Coronary artery (tissue), 2 donors: ENCODE measurements at regions not wholly inside any gene's neighbourhood (a gene's known extent, or its start where the extent isn't known, plus 50 kb on each side); places are given as distances from the start of the nearest gene placed in this dataset.

Source experiments
- DNase-seq: peaks from one replicate; pipeline ENCODE4 v3.0.0-alpha.2; 2017; ENCODE audit warnings: low spot score
- H3K27ac ChIP-seq, 2 donors: fragments of 200-600 bp; sonication (generic); one replicate each; pipeline ENCODE4 v1.5.1; 2016 to 2019
- H3K4me3 ChIP-seq: fragments of 200-600 bp; sonication (generic); 2 replicates; pipeline ENCODE4 v1.5.1; 2016; ENCODE audit warnings: mild to moderate bottlenecking, moderate library complexity
- TF ChIP-seq, protein P1 (sequence below): fragments of 200-600 bp; sonication (generic); IDR thresholded peaks from one replicate; pipeline ENCODE4 v1.5.1; 2019; ENCODE audit warnings: antibody characterized with exemption

DNA sequence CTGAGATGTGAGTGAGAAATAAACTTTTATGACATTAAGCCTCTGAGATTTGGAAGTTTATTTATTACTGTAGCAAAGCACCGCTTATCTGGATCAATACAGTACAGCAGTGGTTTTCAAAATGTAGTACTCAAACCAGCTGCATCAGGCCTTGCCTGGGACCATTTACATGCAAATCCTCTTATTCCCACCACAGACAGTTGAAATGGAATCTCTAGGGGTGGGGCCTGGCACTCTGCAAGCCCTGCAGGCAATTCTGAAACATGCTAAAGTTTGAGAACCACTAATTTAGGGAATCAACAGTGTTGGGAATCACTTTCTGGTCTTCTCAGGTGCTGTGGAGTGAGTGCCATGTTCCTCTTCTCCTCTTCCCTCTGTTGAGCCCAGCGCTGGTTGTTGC, 77.8 kb upstream of the TAMM41 start:
- TF ChIP-seq, protein P1, sequence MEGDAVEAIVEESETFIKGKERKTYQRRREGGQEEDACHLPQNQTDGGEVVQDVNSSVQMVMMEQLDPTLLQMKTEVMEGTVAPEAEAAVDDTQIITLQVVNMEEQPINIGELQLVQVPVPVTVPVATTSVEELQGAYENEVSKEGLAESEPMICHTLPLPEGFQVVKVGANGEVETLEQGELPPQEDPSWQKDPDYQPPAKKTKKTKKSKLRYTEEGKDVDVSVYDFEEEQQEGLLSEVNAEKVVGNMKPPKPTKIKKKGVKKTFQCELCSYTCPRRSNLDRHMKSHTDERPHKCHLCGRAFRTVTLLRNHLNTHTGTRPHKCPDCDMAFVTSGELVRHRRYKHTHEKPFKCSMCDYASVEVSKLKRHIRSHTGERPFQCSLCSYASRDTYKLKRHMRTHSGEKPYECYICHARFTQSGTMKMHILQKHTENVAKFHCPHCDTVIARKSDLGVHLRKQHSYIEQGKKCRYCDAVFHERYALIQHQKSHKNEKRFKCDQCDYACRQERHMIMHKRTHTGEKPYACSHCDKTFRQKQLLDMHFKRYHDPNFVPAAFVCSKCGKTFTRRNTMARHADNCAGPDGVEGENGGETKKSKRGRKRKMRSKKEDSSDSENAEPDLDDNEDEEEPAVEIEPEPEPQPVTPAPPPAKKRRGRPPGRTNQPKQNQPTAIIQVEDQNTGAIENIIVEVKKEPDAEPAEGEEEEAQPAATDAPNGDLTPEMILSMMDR, result no peak
- no peak overlapping the region for H3K27ac ChIP-seq
- DNase-seq, result peak; percentile 31
- H3K4me3 ChIP-seq, result no peak overlapping the region

DNA sequence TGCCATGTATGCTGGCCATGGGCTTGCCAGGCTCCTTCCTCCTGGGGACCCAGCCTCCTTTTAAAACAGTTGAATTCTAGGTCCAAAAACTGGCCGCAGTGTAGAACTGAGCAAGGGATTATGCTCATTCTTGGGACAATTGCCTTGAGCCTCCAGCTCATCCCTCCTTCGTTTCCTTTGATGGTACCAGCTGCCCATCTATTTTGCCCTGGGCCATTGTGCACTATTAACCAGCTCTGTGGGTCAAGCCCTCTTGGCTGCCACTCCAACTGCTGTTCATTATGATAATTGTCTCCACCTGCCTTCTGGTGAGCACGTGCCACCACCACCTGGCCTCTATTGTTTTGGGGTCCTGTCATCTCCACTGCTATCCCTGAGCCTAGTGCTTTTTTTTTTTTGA, 75.8 kb upstream of the SYN2 start:
- Histone ChIP-seq H3K4me3 (no peak overlapping the region), H3K27ac (no peak overlapping the region)
- TF ChIP-seq, protein P1, result no peak
- peak; percentile 8 for DNase-seq

DNA sequence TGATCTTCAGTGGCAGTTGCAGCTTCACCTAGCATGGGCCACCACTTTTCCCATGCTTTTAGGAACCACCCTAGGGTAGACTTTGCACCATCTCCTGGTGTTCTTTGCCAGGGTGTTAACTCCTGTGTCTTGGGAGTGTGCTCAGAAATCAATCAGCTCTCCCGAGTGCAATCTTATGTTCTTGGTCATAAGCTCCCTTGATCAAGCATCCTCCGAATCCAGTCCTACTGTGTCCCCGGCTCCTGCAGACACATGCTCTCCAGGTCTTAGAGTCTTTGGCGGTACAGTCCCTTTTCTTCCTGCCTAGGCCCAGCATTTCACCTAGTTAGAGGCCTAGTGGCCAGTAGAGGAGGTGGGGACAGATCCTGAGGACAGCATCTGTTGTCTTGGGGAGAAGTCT, 74.7 kb upstream of the SYN2 start:
- DNase-seq, result peak; percentile 9
- H3K4me3 ChIP-seq, result no peak overlapping the region
- H3K27ac ChIP-seq, result no peak overlapping the region
- TF ChIP-seq, protein P1, result no peak

DNA sequence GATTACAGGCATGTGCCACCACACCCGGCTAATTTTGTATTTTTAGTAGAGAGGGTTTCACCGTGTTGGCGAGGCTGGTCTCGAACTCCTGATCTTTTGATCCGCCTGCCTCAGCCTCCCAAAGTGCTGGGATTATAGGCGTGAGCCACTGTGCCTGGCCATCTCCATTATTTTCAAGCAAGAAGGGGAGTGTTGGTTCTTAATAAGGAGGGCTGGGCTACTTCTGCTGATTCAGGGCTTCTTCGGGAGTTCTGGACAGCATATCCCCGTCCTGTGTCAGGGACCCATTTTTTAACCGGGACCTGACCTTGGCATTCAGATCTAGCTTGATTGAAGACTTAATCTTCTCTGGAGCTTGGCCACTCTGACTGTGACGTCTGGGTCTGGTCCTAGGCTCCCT, 74.1 kb upstream of the SYN2 start:
- TF ChIP-seq, protein P1, result no peak
- Histone ChIP-seq H3K4me3 (no peak overlapping the region), H3K27ac (no peak overlapping the region)
- no peak for DNase-seq

DNA sequence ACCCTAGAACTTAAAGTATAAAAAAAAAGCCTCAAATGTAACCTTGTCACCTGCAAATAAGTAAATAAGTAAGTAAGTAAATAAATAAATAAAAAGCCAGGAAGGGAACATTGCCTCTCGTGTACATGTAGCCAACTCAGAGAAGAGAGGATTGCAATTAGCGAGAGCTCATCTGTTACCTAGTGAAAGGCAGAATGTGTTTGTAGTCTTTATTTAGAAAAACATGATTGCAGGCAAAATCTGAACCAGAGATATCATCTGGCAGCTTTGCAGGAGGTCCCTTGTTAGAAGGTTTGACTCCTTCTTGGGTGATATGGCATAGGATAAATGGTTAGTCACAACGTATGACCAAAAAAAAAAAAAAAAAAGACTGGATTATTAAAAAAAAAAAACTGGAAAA, 71.6 kb upstream of the SYN2 start:
- TF ChIP-seq, protein P1, result no peak
- H3K4me3 ChIP-seq, result no peak overlapping the region
- no peak overlapping the region for H3K27ac ChIP-seq
- DNase-seq, result no peak

DNA sequence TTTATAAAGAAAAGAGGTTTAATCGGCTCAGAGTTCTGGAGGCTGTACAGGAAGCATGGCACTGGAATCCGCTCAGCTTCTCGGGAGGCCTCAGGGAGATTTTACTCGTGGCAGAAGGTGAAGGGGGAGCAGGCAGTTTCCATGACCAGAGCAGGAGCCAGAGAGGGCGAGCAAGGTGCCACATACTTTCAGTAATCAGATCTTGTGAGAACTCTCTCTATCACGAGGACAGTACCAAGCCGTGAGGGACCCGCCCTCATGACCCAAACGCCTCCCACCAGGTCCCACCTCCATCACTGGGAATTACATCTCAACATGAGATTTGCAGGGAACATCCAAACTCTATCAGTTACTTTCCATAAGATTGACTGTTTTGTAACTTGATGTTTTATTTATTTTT, 70.7 kb upstream of the SYN2 start:
- DNase-seq, result peak; percentile 35
- no peak overlapping the region for H3K4me3 ChIP-seq
- TF ChIP-seq, protein P1, result no peak
- no peak overlapping the region for H3K27ac ChIP-seq

DNA sequence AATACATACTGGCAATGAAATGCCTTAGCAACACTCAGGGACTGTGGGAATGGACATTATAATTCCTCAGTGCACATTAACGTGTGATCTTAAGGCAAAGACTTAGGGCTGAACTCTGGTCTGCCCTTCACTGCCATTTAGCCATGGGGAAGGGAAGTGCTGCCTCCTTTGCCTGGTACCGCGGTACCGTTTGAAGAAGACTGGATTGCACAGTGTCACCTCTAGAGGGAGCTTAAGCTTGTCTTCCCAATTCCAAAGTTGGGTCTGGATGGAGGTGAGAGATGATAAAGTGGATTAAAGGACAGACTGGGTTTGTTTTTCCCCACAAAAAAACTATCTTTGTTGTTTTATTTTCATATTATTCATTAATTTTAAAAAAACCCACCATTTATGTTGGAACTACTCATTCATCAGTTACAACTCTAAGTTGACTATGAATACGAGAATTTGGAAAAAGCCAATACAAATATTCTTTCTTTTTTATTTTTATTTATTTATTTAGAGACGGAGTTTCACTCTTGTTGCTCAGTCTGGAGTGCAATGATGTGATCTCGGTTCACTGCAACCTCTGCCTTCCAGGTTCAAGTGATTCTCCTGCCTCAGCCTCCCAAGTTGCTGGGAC, 60.0 kb upstream of the SYN2 start:
- Histone ChIP-seq H3K4me3 (no peak overlapping the region), H3K27ac (no peak overlapping the region)
- TF ChIP-seq, protein P1, result no peak
- no peak for DNase-seq
